SK-N-SH treated with all-trans-retinoic acid at 6 μM for 48 hours (cell line): ENCODE measurements at regions not wholly inside any gene's neighbourhood (a gene's known extent, or its start where the extent isn't known, plus 50 kb on each side); places are given as distances from the start of the nearest gene placed in this dataset.

ENCODE experiments used
- ATAC-seq: fragments of 200-7000 bp; cut with Tn5 transposase; 3 replicates; pipeline ENCODE4 v1.9.1; 2020; ENCODE audit warnings: mild to moderate bottlenecking, moderate library complexity
- ARNTL ChIP-seq: fragments of 450-650 bp; formaldehyde crosslinking; IDR thresholded peaks from 2 replicates; pipeline ENCODE4 v1.5.0; 2020; ENCODE audit warnings: low read depth, mild to moderate bottlenecking, moderate library complexity, borderline replicate concordance
- BACH2 ChIP-seq: fragments of 250-450 bp; sonication (Bioruptor Pico); IDR thresholded peaks from 2 replicates; pipeline ENCODE4 v1.9.0; 2021; ENCODE audit warnings: mild to moderate bottlenecking, borderline replicate concordance
- CSDC2 ChIP-seq: fragments of 250-450 bp; sonication (Bioruptor Pico); IDR thresholded peaks from 2 replicates; pipeline ENCODE4 v1.5.0; 2020; ENCODE audit warnings: mild to moderate bottlenecking, moderate library complexity
- ESRRG ChIP-seq: fragments of 250-450 bp; sonication (Bioruptor Pico); IDR thresholded peaks from 2 replicates; pipeline ENCODE4 v1.6.1; 2021; ENCODE audit warnings: mild to moderate bottlenecking
- GLIS3 ChIP-seq: fragments of 250-450 bp; sonication (Bioruptor Pico); IDR thresholded peaks from 2 replicates; pipeline ENCODE4 v1.5.0; 2020; ENCODE audit warnings: mild to moderate bottlenecking, moderate library complexity
- ISL1 ChIP-seq: fragments of 250-450 bp; sonication (Bioruptor Pico); IDR thresholded peaks from 2 replicates; pipeline ENCODE4 v2.1.2; 2022; ENCODE audit warnings: mild to moderate bottlenecking, moderate library complexity
- RARB ChIP-seq: fragments of 250-450 bp; sonication (Bioruptor Pico); IDR thresholded peaks from 2 replicates; pipeline ENCODE4 v1.8.0; 2021; ENCODE audit warnings: mild to moderate bottlenecking, moderate library complexity
- TCF4 ChIP-seq: fragments of 250-450 bp; sonication (Bioruptor Pico); IDR thresholded peaks from 2 replicates; pipeline ENCODE4 v1.8.0; 2021; ENCODE audit warnings: mild to moderate bottlenecking, moderate library complexity, borderline replicate concordance
- ZC3H10 ChIP-seq: fragments of 250-450 bp; sonication (Bioruptor Pico); IDR thresholded peaks from 2 replicates; pipeline ENCODE4 v1.5.1; 2021; ENCODE audit warnings: mild to moderate bottlenecking, moderate library complexity
- ZFP3 ChIP-seq: fragments of 250-450 bp; sonication (Bioruptor Pico); IDR thresholded peaks from 2 replicates; pipeline ENCODE4 v1.5.0; 2020; ENCODE audit warnings: mild to moderate bottlenecking, moderate library complexity
- ZNF565 ChIP-seq: fragments of 450-650 bp; formaldehyde crosslinking; conservative IDR thresholded peaks from 2 replicates; pipeline ENCODE4 v1.5.0; 2020; ENCODE audit warnings: low read depth, mild to moderate bottlenecking, moderate library complexity
- ZNF70 ChIP-seq: fragments of 450-650 bp; formaldehyde crosslinking; IDR thresholded peaks from 2 replicates; pipeline ENCODE4 v1.5.0; 2020; ENCODE audit warnings: mild to moderate bottlenecking, moderate library complexity
- ZNF8 ChIP-seq: fragments of 450-650 bp; formaldehyde crosslinking; IDR thresholded peaks from 2 replicates; pipeline ENCODE4 v1.5.0; 2020; ENCODE audit warnings: mild to moderate bottlenecking, moderate library complexity
- TF ChIP-seq, protein P1 (sequence below): fragments of 250-450 bp; sonication (Bioruptor Pico); IDR thresholded peaks from 2 replicates; pipeline ENCODE4 v1.5.1; 2020; ENCODE audit warnings: low read depth, mild to moderate bottlenecking, moderate library complexity
- TF ChIP-seq, protein P2 (sequence below): fragments of 250-450 bp; sonication (Bioruptor Pico); IDR thresholded peaks from 2 replicates; pipeline ENCODE4 v1.8.0; 2020; ENCODE audit warnings: mild to moderate bottlenecking, moderate library complexity, borderline replicate concordance
- TF ChIP-seq, protein P3 (sequence below): fragments of 250-450 bp; sonication (Bioruptor Pico); IDR thresholded peaks from 2 replicates; pipeline ENCODE4 v1.5.1; 2021; ENCODE audit warnings: mild to moderate bottlenecking, moderate library complexity
- TF ChIP-seq, protein P4 (sequence below): fragments of 250-450 bp; sonication (Bioruptor Pico); IDR thresholded peaks from 2 replicates; pipeline ENCODE4 v1.5.0; 2020; ENCODE audit warnings: mild to moderate bottlenecking, moderate library complexity

DNA sequence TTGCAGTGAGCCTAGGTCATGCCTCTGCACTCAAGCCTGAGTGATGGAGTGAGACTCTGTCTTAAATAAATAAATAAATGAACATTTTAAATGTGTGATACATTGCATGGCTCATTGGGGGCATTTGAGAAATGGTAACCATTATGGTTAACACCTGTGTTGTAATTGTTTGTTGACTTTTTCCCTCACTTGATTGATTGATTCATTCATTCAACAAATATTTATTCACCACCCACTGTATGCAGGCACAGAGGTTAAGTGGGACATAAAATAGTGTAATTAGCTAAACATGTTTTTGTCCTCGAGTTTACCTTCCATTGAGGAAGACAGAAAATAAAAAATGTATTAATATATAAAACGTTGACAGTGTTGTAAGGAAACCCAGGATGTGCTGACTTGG is 127.1 kb upstream of the ANKRD28 start:
- ATAC-seq, result no peak
- TF ChIP-seq ZNF70 (no peak), GLIS3 (CRISPR knock-in tag) (no peak), ZNF8 (CRISPR knock-in tag) (no peak), ARNTL (CRISPR knock-in tag) (no peak)

DNA sequence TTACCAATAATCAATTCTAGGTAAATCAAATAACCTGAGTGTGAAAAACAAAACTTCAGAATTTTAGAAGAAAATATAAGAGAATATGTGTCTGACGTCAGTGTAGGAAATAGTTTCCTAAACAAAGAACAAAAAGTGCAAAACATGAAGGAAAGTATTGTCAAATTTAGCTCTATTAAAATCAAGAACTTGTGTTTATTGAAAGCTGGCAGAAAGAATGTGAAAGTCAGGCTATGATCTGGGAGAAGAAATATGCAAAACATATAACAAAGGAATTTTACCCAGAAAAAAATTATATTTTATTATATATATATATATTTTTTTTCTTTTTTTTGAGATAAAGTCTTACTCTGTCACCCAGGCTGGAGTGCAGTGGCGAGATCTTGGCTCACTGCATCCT is 129.1 kb upstream of the ANKRD28 start:
- no peak for ATAC-seq
- TF ChIP-seq ZFP3 (CRISPR knock-in tag) (no peak), GLIS3 (CRISPR knock-in tag) (no peak), ZNF565 (CRISPR knock-in tag) (no peak), BACH2 (CRISPR knock-in tag) (no peak), ZC3H10 (CRISPR knock-in tag) (no peak), ZNF70 (no peak), ESRRG (CRISPR knock-in tag) (no peak), RARB (CRISPR knock-in tag) (no peak), CSDC2 (CRISPR knock-in tag) (no peak)
- TF ChIP-seq, protein P1, sequence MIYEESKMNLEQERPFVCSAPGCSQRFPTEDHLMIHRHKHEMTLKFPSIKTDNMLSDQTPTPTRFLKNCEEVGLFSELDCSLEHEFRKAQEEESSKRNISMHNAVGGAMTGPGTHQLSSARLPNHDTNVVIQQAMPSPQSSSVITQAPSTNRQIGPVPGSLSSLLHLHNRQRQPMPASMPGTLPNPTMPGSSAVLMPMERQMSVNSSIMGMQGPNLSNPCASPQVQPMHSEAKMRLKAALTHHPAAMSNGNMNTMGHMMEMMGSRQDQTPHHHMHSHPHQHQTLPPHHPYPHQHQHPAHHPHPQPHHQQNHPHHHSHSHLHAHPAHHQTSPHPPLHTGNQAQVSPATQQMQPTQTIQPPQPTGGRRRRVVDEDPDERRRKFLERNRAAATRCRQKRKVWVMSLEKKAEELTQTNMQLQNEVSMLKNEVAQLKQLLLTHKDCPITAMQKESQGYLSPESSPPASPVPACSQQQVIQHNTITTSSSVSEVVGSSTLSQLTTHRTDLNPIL (CRISPR knock-in tag), result no peak
- TF ChIP-seq, protein P2, sequence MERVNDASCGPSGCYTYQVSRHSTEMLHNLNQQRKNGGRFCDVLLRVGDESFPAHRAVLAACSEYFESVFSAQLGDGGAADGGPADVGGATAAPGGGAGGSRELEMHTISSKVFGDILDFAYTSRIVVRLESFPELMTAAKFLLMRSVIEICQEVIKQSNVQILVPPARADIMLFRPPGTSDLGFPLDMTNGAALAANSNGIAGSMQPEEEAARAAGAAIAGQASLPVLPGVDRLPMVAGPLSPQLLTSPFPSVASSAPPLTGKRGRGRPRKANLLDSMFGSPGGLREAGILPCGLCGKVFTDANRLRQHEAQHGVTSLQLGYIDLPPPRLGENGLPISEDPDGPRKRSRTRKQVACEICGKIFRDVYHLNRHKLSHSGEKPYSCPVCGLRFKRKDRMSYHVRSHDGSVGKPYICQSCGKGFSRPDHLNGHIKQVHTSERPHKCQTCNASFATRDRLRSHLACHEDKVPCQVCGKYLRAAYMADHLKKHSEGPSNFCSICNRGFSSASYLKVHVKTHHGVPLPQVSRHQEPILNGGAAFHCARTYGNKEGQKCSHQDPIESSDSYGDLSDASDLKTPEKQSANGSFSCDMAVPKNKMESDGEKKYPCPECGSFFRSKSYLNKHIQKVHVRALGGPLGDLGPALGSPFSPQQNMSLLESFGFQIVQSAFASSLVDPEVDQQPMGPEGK, result no peak
- TF ChIP-seq, protein P3, sequence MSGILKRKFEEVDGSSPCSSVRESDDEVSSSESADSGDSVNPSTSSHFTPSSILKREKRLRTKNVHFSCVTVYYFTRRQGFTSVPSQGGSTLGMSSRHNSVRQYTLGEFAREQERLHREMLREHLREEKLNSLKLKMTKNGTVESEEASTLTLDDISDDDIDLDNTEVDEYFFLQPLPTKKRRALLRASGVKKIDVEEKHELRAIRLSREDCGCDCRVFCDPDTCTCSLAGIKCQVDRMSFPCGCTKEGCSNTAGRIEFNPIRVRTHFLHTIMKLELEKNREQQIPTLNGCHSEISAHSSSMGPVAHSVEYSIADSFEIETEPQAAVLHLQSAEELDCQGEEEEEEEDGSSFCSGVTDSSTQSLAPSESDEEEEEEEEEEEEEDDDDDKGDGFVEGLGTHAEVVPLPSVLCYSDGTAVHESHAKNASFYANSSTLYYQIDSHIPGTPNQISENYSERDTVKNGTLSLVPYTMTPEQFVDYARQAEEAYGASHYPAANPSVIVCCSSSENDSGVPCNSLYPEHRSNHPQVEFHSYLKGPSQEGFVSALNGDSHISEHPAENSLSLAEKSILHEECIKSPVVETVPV, result no peak
- TF ChIP-seq, protein P4, sequence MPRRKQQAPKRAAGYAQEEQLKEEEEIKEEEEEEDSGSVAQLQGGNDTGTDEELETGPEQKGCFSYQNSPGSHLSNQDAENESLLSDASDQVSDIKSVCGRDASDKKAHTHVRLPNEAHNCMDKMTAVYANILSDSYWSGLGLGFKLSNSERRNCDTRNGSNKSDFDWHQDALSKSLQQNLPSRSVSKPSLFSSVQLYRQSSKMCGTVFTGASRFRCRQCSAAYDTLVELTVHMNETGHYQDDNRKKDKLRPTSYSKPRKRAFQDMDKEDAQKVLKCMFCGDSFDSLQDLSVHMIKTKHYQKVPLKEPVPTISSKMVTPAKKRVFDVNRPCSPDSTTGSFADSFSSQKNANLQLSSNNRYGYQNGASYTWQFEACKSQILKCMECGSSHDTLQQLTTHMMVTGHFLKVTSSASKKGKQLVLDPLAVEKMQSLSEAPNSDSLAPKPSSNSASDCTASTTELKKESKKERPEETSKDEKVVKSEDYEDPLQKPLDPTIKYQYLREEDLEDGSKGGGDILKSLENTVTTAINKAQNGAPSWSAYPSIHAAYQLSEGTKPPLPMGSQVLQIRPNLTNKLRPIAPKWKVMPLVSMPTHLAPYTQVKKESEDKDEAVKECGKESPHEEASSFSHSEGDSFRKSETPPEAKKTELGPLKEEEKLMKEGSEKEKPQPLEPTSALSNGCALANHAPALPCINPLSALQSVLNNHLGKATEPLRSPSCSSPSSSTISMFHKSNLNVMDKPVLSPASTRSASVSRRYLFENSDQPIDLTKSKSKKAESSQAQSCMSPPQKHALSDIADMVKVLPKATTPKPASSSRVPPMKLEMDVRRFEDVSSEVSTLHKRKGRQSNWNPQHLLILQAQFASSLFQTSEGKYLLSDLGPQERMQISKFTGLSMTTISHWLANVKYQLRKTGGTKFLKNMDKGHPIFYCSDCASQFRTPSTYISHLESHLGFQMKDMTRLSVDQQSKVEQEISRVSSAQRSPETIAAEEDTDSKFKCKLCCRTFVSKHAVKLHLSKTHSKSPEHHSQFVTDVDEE (CRISPR knock-in tag), result no peak

DNA sequence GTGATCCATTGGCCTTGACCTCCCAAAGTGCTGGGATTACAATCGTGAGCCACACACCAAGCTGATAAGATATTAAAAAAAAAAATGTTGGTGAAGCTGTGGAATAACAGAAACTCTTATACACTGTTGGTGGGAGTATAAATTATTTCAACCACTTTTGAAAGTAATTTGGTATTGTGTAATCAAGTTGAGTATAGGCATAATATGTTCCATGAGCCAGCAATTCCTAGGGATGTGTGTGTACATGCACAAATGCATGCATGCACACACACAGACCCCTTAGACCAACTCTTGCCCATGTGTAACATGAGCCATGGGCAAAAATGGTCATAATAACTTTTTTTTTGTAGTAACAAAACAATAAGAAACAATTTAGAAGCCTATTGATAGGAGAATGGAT is 130.2 kb upstream of the ANKRD28 start:
- ATAC-seq, result no peak
- no peak for TF ChIP-seq ISL1 (CRISPR knock-in tag)

DNA sequence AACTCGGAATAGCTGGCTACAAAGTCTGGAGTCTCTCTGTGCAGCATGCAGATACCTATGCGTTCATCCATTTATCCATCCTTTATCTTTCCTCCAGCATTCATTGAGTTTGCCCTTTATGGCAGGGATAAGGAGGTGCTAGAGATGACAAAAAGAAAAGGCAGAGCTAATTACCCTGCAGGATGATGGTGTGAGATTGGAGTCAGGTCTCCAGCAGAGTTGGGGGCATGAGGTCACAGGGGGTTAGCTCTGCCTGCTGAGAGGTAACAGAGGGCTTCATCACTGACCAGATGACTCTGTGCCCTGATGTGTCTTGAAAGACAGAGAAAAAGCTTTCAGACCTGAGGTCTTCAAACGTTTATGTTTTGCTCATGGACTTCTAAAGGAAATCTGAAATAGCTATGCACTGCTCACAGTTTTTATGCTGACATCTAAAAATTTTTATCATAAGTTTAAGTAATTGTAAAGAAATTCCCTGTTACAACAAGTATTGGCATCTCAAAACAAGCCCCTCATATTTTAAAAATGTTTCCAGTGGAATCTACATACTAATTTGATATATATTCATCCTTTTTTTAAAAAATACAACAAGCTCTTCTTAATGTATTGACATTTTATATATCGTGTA is 132.3 kb upstream of the ANKRD28 start:
- TF ChIP-seq RARB (CRISPR knock-in tag) (no peak), TCF4 (no peak)
- TF ChIP-seq, protein P4 (CRISPR knock-in tag), result no peak
- no peak for ATAC-seq
